Left ventricle myocardium inferior (tissue), 1 donor: ENCODE measurements at regions not wholly inside any gene's neighbourhood (a gene's known extent, or its start where the extent isn't known, plus 50 kb on each side); places are given as distances from the start of the nearest gene placed in this dataset.

ENCODE experiments used
- DNase-seq: peaks from one replicate; pipeline ENCODE4 v3.0.0-alpha.2; 2020
- H3K27ac ChIP-seq: fragments of 200-600 bp; replicated peaks from 2 replicates; pipeline ENCODE4 v1.8.0; 2021
- H3K27me3 ChIP-seq: fragments of 200-600 bp; 2 replicates; pipeline ENCODE4 v1.8.0; 2021; ENCODE audit warnings: low read depth
- H3K36me3 ChIP-seq: fragments of 200-600 bp; 2 replicates; pipeline ENCODE4 v1.8.0; 2021
- H3K4me1 ChIP-seq: fragments of 200-600 bp; 2 replicates; pipeline ENCODE4 v1.8.0; 2021
- H3K4me3 ChIP-seq: fragments of 200-600 bp; 2 replicates; pipeline ENCODE4 v1.8.0; 2021; ENCODE audit warnings: mild to moderate bottlenecking, moderate library complexity
- H3K9me3 ChIP-seq: fragments of 200-600 bp; replicated peaks from 2 replicates; pipeline ENCODE4 v1.8.0; 2021
- intact Hi-C: fragments of 100-400 bp; cut with micrococcal nuclease; formaldehyde crosslinking; loops from one replicate; pipeline ENCODE4 v1.11.0; 2022
- TF ChIP-seq, protein P1 (sequence below): fragments of 200-600 bp; IDR thresholded peaks from 2 replicates; pipeline ENCODE4 v1.8.0; 2021; ENCODE audit warnings: antibody characterized with exemption, mild to moderate bottlenecking, borderline replicate concordance
- donor health status: DM: no; HTN: yes; CAD: no; lungs with severe emphysema.

DNA sequence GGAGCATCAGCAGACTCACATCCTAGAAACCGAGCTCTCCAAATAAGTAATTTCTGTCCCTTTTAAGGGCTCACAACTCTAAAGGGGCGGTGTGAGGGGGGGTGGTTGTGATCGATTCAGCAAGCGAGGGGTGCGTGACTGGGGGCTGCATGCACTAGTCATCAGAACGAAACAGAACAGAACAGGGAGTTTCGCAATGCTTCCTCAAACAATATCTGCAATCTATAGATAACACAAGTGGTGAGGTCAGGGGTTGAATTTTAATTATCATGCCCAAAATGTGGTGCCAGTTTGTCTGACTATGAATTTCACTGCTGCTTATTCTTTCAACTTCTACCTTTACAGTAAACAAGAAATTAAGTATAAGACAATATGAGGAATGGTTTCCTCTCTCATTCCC is 1003.0 kb upstream of the NCAM2 start:
- peaks cover 2% of the 10 kb centered on the region for H3K9me3 ChIP-seq
- no peaks in the 10 kb centered on the region for H3K36me3 ChIP-seq
- no peak for DNase-seq
- intact Hi-C loops = no loop called here
- no peaks in the 10 kb centered on the region for H3K27me3 ChIP-seq
- no peak overlapping the region for H3K27ac ChIP-seq
- H3K4me3 ChIP-seq = no peak overlapping the region
- TF ChIP-seq, protein P1, sequence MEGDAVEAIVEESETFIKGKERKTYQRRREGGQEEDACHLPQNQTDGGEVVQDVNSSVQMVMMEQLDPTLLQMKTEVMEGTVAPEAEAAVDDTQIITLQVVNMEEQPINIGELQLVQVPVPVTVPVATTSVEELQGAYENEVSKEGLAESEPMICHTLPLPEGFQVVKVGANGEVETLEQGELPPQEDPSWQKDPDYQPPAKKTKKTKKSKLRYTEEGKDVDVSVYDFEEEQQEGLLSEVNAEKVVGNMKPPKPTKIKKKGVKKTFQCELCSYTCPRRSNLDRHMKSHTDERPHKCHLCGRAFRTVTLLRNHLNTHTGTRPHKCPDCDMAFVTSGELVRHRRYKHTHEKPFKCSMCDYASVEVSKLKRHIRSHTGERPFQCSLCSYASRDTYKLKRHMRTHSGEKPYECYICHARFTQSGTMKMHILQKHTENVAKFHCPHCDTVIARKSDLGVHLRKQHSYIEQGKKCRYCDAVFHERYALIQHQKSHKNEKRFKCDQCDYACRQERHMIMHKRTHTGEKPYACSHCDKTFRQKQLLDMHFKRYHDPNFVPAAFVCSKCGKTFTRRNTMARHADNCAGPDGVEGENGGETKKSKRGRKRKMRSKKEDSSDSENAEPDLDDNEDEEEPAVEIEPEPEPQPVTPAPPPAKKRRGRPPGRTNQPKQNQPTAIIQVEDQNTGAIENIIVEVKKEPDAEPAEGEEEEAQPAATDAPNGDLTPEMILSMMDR = no peak
- H3K4me1 ChIP-seq = no peaks in the 10 kb centered on the region

DNA sequence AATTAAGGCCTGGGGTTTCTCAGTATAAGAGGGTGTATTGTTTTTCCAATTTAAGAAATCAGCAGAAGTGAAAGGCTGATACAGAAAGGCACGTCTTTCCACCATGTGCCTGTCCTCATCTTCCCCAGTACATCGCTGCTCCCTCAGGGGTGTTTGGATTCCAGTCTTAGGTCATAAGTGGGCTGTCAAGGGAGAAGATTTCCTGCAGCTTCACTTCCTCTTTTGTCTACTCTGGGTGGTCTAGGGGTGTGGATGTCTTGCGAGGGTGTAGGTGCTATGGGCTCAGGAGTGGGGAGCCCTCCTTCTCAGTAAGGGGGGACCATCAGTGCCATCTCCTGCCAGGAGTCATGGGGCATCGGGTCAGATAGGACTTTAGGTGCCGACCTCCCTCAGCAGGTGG is 999.8 kb upstream of the NCAM2 start:
- TF ChIP-seq, protein P1 = no peak
- H3K4me3 ChIP-seq = no peak overlapping the region
- H3K27me3 ChIP-seq = no peaks in the 10 kb centered on the region
- H3K9me3 ChIP-seq = no peaks in the 10 kb centered on the region
- no peaks in the 10 kb centered on the region for H3K4me1 ChIP-seq
- no peaks in the 10 kb centered on the region for H3K36me3 ChIP-seq
- DNase-seq = no peak
- intact Hi-C loops = no loop called here
- H3K27ac ChIP-seq = no peak overlapping the region

DNA sequence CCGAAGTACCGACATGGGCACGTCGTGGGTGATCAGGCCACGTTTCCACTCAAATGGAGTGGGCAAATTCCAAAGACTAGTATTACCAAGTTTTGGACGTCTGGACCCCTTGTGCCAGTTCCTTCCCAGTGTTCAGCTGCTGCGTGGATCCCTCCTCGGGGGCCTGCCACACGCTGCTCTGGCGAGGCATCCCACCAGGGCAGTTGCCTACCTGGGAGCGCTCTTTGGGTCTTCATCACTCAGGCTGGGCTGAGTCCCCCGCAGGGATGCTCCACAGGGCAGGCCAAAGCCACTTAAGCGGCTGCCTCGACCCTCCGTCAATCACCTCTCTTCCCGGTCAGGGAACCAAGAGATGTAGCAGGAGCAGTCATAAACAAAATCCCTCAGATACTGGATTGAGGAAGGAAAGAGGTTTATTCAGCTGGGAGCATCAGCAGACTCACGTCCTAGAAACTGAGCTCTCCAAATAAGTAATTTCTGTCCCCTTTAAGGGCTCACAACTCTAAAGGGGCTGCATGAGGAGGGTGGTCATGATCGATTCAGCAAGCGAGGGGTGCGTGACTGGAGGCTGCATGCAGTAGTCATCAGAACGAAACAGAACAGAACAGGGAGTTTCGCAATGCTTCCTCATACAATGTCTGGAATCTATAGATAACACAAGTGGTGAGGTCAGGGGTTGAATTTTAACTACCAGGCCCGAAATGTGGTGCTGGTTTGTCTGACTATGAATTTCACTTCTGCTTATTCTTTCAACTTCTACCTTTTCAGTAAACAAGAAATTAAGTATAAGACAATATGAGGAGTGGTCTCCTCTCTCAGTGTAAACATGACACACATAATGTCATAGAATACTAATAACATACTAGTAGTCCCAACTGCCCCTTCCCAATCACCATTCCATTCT is 998.6 kb upstream of the NCAM2 start:
- Histone ChIP-seq H3K4me3 (no peak overlapping the region), H3K27ac (no peak overlapping the region), H3K36me3 (no peaks in the 10 kb centered on the region), H3K9me3 (no peaks in the 10 kb centered on the region), H3K4me1 (no peaks in the 10 kb centered on the region), H3K27me3 (no peaks in the 10 kb centered on the region)
- intact Hi-C loops = no loop called here
- DNase-seq = no peak
- TF ChIP-seq, protein P1 = no peak

DNA sequence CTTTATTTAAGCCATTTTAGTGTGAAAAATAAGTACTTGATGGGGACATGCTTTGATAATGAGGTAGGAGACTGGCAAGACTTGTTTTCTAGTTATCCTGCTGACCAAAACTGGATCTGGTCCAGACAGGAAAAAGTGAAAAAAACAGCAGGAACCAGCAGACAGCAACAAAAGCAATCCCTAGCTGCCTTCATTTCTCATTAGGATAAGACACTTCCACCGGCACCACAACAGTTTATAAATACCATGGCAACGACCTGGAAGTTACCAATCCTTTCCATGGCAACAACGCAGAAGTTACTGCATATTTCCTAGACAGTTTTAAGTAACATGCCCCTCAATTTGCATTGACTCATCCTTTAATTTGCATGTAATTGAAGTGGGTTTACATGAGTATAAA is 993.8 kb upstream of the NCAM2 start:
- Histone ChIP-seq H3K36me3 (no peaks in the 10 kb centered on the region), H3K4me1 (no peaks in the 10 kb centered on the region), H3K27me3 (no peaks in the 10 kb centered on the region), H3K9me3 (no peaks in the 10 kb centered on the region), H3K27ac (no peak overlapping the region), H3K4me3 (no peak overlapping the region)
- no peak for DNase-seq
- intact Hi-C loops = no loop called here
- TF ChIP-seq, protein P1 = no peak

DNA sequence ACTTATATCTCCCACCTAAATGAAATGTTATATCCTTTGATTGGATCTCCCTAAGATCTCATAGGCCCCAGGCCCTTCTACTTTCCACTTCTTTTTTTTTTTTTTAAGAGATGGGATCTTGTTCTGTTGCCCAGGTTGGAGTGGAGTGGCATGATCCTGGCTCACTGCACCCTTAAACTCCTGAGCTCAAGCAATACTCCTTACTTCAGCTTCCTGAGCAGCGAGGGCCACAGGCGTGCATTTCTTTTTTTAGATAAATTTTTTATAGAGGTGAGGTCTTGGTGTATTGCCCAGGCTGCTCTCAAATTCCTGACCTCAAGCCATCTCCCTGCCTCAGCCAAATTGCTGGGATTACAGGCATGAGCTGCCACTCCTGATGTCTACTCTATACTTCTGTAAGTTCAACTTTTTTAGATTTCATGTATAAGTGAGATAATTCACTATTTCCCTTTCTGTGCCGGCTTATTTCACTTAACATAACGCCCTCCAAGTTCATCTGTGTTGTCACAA is 987.5 kb upstream of the NCAM2 start:
- Histone ChIP-seq H3K9me3 (no peaks in the 10 kb centered on the region), H3K4me1 (no peaks in the 10 kb centered on the region), H3K27me3 (no peaks in the 10 kb centered on the region), H3K36me3 (no peaks in the 10 kb centered on the region), H3K4me3 (no peak overlapping the region), H3K27ac (no peak overlapping the region)
- DNase-seq = no peak
- TF ChIP-seq, protein P1 = no peak
- intact Hi-C loops = no loop called here
